T-helper 17 cell (primary cell): ENCODE measurements at regions not wholly inside any gene's neighbourhood (a gene's known extent, or its start where the extent isn't known, plus 50 kb on each side); places are given as distances from the start of the nearest gene placed in this dataset.
"Not testable (repeated sequence)": the region's sequence is repeated elsewhere in the genome, so short reads cannot be mapped to it uniquely, and the experiment has no call there.

Experiments used
- ATAC-seq: fragments of 150-1000 bp; cut with Tn5 transposase; 2 replicates; pipeline ENCODE4 v1.10.0; 2021; ENCODE audit warnings: mild to moderate bottlenecking, moderate library complexity
- DNase-seq, 3 donors: peaks; one replicate each; pipeline versions ENCODE4 v3.0.0 to v3.0.0-alpha.2; 2020 to 2021
- H3K9me3 ChIP-seq: one replicate; pipeline ENCODE4 v1.7.0; 2013; ENCODE audit warnings: low read length, mild to moderate bottlenecking; ENCODE audit not compliant: control insufficient read depth, poor library complexity, severe bottlenecking
- H3K27ac Mint-ChIP-seq: one replicate; pipeline ENCODE4 v1.8.0; 2022; ENCODE audit warnings: mild to moderate bottlenecking, moderate library complexity, mixed read lengths
- H3K27me3 Mint-ChIP-seq: one replicate; pipeline ENCODE4 v1.8.0; 2022; ENCODE audit warnings: mixed read lengths
- H3K36me3 Mint-ChIP-seq: one replicate; pipeline ENCODE4 v1.8.0; 2022; ENCODE audit warnings: low read depth, mixed read lengths
- H3K4me1 Mint-ChIP-seq: one replicate; pipeline ENCODE4 v1.8.0; 2022; ENCODE audit warnings: mild to moderate bottlenecking, mixed read lengths
- H3K4me3 Mint-ChIP-seq: one replicate; pipeline ENCODE4 v1.8.0; 2022; ENCODE audit warnings: mild to moderate bottlenecking, moderate library complexity, mixed read lengths

- peaks cover 24% of the 10 kb centered on the region for H3K27me3 Mint-ChIP-seq
- no peaks in the 10 kb centered on the region for H3K9me3 ChIP-seq
- no peaks in the 10 kb centered on the region for H3K4me1 Mint-ChIP-seq
- no peak for ATAC-seq
- no peak overlapping the region for H3K27ac Mint-ChIP-seq
- no peak for DNase-seq
- peaks cover 2% of the 10 kb centered on the region for H3K36me3 Mint-ChIP-seq
- H3K4me3 Mint-ChIP-seq: no peak overlapping the region
These were observed 88.4 kb upstream of the GPBP1 start for GRCh38 chr5:57085306-57086081.

- not testable (repeated sequence) for H3K36me3 Mint-ChIP-seq, ATAC-seq, H3K4me1 Mint-ChIP-seq, H3K27ac Mint-ChIP-seq, H3K9me3 ChIP-seq, DNase-seq, H3K4me3 Mint-ChIP-seq
- H3K27me3 Mint-ChIP-seq: peaks cover 10% of the 10 kb centered on the region
These were observed 85.9 kb upstream of the GPBP1 start for GRCh38 chr5:57087947-57088346.

- Mint-ChIP-seq H3K4me1 (no peaks in the 10 kb centered on the region), H3K27ac (no peak overlapping the region), H3K4me3 (no peak overlapping the region), H3K36me3 (no peaks in the 10 kb centered on the region), H3K27me3 (no peaks in the 10 kb centered on the region)
- DNase-seq (no peak), ATAC-seq (no peak)
- no peaks in the 10 kb centered on the region for H3K9me3 ChIP-seq
These were observed 78.8 kb upstream of the GPBP1 start for GRCh38 chr5:57094753-57095683.

- no peaks in the 10 kb centered on the region for H3K36me3 Mint-ChIP-seq
- ATAC-seq: no peak
- no peaks in the 10 kb centered on the region for H3K9me3 ChIP-seq
- DNase-seq: no peak
- no peaks in the 10 kb centered on the region for H3K27me3 Mint-ChIP-seq
- no peak overlapping the region for H3K27ac Mint-ChIP-seq
- H3K4me1 Mint-ChIP-seq: no peaks in the 10 kb centered on the region
- H3K4me3 Mint-ChIP-seq: no peak overlapping the region
These were observed 76.3 kb upstream of the GPBP1 start for GRCh38 chr5:57097526-57097925.

- no peak overlapping the region for H3K4me3 Mint-ChIP-seq
- ATAC-seq: no peak
- no peaks in the 10 kb centered on the region for H3K4me1 Mint-ChIP-seq
- DNase-seq: no peak
- peaks cover 8% of the 10 kb centered on the region for H3K27me3 Mint-ChIP-seq
- H3K27ac Mint-ChIP-seq: no peak overlapping the region
- H3K9me3 ChIP-seq: no peaks in the 10 kb centered on the region
- no peaks in the 10 kb centered on the region for H3K36me3 Mint-ChIP-seq
These were observed 71.5 kb upstream of the GPBP1 start for GRCh38 chr5:57102189-57102904.

GRCh38 chr5:57102905-57103255, 71.0 kb upstream of the GPBP1 start:
- no peaks in the 10 kb centered on the region for H3K36me3 Mint-ChIP-seq
- H3K4me1 Mint-ChIP-seq: peaks cover 2% of the 10 kb centered on the region
- H3K4me3 Mint-ChIP-seq: no peak overlapping the region
- no peaks in the 10 kb centered on the region for H3K9me3 ChIP-seq
- no peak overlapping the region for H3K27ac Mint-ChIP-seq
- H3K27me3 Mint-ChIP-seq: peaks cover 8% of the 10 kb centered on the region
- DNase-seq (no peak), ATAC-seq (no peak)

- no peak for DNase-seq
- no peaks in the 10 kb centered on the region for H3K9me3 ChIP-seq
- Mint-ChIP-seq H3K4me3 (no peak overlapping the region), H3K36me3 (no peaks in the 10 kb centered on the region), H3K27me3 (peaks cover 8% of the 10 kb centered on the region), H3K4me1 (peaks cover 2% of the 10 kb centered on the region), H3K27ac (no peak overlapping the region)
- no peak for ATAC-seq
These were observed 70.4 kb upstream of the GPBP1 start for GRCh38 chr5:57103317-57103907.

- no peaks in the 10 kb centered on the region for H3K9me3 ChIP-seq
- no peak for DNase-seq
- H3K4me1 Mint-ChIP-seq: peaks cover 2% of the 10 kb centered on the region
- no peak overlapping the region for H3K27ac Mint-ChIP-seq
- H3K36me3 Mint-ChIP-seq: no peaks in the 10 kb centered on the region
- no peak overlapping the region for H3K4me3 Mint-ChIP-seq
- ATAC-seq: no peak
- peaks cover 8% of the 10 kb centered on the region for H3K27me3 Mint-ChIP-seq
These were observed 67.2 kb upstream of the GPBP1 start for GRCh38 chr5:57106661-57107060.

- no peaks in the 10 kb centered on the region for H3K9me3 ChIP-seq
- Mint-ChIP-seq H3K27ac (no peak overlapping the region), H3K4me3 (no peak overlapping the region), H3K36me3 (no peaks in the 10 kb centered on the region), H3K27me3 (no peaks in the 10 kb centered on the region), H3K4me1 (peaks cover 5% of the 10 kb centered on the region)
- DNase-seq (no peak), ATAC-seq (no peak)
These were observed 61.9 kb upstream of the GPBP1 start for GRCh38 chr5:57111993-57112392.

GRCh38 chr5:57113481-57113880, 60.4 kb upstream of the GPBP1 start:
- Mint-ChIP-seq H3K36me3 (no peaks in the 10 kb centered on the region), H3K4me1 (peaks cover 12% of the 10 kb centered on the region), H3K4me3 (no peak overlapping the region), H3K27me3 (no peaks in the 10 kb centered on the region), H3K27ac (peak overlapping the region; percentile 56)
- no peaks in the 10 kb centered on the region for H3K9me3 ChIP-seq
- DNase-seq (no peak), ATAC-seq (no peak)

- Mint-ChIP-seq H3K27me3 (no peaks in the 10 kb centered on the region), H3K27ac (peak overlapping the region; percentile 95), H3K4me1 (peaks cover 12% of the 10 kb centered on the region), H3K36me3 (no peaks in the 10 kb centered on the region), H3K4me3 (peak overlapping the region; percentile 45)
- DNase-seq (peak; percentile 18 to 47 (median 43)), ATAC-seq (peak; percentile 98)
- H3K9me3 ChIP-seq: no peaks in the 10 kb centered on the region
These were observed 56.3 kb upstream of the GPBP1 start for GRCh38 chr5:57117596-57117995.

- ATAC-seq: no peak
- Mint-ChIP-seq H3K4me1 (peaks cover 12% of the 10 kb centered on the region), H3K27me3 (no peaks in the 10 kb centered on the region), H3K27ac (no peak overlapping the region), H3K36me3 (no peaks in the 10 kb centered on the region), H3K4me3 (no peak overlapping the region)
- H3K9me3 ChIP-seq: no peaks in the 10 kb centered on the region
- no peak for DNase-seq
These were observed 54.8 kb upstream of the GPBP1 start for GRCh38 chr5:57119031-57119430.

- no peaks in the 10 kb centered on the region for H3K9me3 ChIP-seq
- ATAC-seq (no peak), DNase-seq (no peak)
- no peaks in the 10 kb centered on the region for H3K4me1 Mint-ChIP-seq
- no peaks in the 10 kb centered on the region for H3K36me3 Mint-ChIP-seq
- no peaks in the 10 kb centered on the region for H3K27me3 Mint-ChIP-seq
- no peak overlapping the region for H3K4me3 Mint-ChIP-seq
- no peak overlapping the region for H3K27ac Mint-ChIP-seq
These were observed 49.8 kb upstream of the GPBP1 start for GRCh38 chr5:57124014-57124413.
